ENCODE measurements at regions not wholly inside any gene's neighbourhood (a gene's known extent, or its start where the extent isn't known, plus 50 kb on each side); places are given as distances from the start of the nearest gene placed in this dataset.

DNA sequence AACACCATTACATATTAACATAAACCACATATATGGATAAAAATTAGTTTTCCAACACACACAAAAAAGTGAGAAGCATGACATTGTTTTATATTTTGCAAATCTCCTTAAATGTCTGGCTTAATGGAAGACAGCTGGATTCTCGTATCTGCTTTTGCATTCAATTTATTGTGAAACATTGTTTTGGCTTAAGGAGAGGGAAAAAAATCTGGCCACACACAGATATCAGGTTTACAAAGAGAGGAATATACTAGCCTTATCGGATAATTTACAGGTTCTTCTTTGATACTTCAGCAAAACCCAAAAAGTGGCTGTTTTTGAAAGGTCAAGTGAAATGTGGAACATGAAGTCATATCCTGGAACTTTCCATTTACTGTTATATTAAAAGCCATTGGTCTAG lies 523.5 kb upstream of the ARGLU1 start:
- H3K36me3 ChIP-seq (ENCODE audit: control insufficient read depth in 4 of 4, insufficient read depth in 4 of 4, low read length in 4 of 4), result no peaks in the 10 kb centered on the region
- peaks cover 0 to 20% (median 7%) of the 10 kb centered on the region in 5 donors for H3K4me1 ChIP-seq (ENCODE audit: control insufficient read depth in 5 of 5, insufficient read depth in 5 of 5, low read length in 5 of 5)
- H3K9ac ChIP-seq (ENCODE audit: insufficient read depth in 1 of 2, low read length in 2 of 2), result no peak overlapping the region
- no peaks in the 10 kb centered on the region for H3K27me3 ChIP-seq (ENCODE audit: control insufficient read depth in 3 of 3, insufficient read depth in 3 of 3, low read length in 2 of 3)
- peak in 2 of 3 donors; percentile 72 to 87 for DNase-seq
- no peak for ATAC-seq (ENCODE audit: insufficient read depth, low FRiP score)
- no peak overlapping the region for H3K27ac ChIP-seq (ENCODE audit: low read depth in 1 of 2, low read length in 1 of 2)
- WGBS, 2 donors, result 76 to 84% methylated on average over 2 of the region's 2 CpGs
- H3K4me3 ChIP-seq, result no peak overlapping the region
- H3K9me3 ChIP-seq (ENCODE audit: control insufficient read depth in 4 of 4, insufficient read depth in 3 of 4, low read length in 3 of 4), result peaks cover 0 to 2% (median 0%) of the 10 kb centered on the region in 4 donors
- TF ChIP-seq, protein P1, sequence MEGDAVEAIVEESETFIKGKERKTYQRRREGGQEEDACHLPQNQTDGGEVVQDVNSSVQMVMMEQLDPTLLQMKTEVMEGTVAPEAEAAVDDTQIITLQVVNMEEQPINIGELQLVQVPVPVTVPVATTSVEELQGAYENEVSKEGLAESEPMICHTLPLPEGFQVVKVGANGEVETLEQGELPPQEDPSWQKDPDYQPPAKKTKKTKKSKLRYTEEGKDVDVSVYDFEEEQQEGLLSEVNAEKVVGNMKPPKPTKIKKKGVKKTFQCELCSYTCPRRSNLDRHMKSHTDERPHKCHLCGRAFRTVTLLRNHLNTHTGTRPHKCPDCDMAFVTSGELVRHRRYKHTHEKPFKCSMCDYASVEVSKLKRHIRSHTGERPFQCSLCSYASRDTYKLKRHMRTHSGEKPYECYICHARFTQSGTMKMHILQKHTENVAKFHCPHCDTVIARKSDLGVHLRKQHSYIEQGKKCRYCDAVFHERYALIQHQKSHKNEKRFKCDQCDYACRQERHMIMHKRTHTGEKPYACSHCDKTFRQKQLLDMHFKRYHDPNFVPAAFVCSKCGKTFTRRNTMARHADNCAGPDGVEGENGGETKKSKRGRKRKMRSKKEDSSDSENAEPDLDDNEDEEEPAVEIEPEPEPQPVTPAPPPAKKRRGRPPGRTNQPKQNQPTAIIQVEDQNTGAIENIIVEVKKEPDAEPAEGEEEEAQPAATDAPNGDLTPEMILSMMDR (IDR thresholded peaks at IDR 0.05; ENCODE audit: control extremely low read depth, extremely low read depth), result no peak

DNA sequence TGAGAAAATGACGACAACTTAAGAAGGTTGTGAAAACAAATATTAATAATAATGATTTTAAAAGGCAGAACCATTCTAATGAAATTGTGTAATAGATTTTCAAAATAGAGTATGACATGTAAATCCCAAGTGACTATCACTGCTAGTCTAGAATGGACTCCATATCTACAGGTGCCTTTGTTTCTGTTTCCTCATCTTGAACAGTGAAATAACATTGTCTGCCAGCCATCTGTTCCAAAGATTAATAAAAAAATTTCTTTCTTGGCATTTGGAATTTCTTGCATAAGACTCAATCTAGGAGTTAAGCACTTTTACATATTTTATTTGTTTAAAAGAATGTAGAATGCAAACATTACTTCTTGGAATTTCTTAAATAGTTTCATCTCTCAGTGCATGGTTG lies 520.1 kb upstream of the ARGLU1 start:
- ATAC-seq (ENCODE audit: insufficient read depth, low FRiP score) (no peak), DNase-seq (peak in 2 of 3 donors; percentile 25 to 26)
- no peak overlapping the region for H3K9ac ChIP-seq (ENCODE audit: insufficient read depth in 1 of 2, low read length in 2 of 2)
- no peaks in the 10 kb centered on the region for H3K9me3 ChIP-seq (ENCODE audit: control insufficient read depth in 4 of 4, insufficient read depth in 3 of 4, low read length in 3 of 4)
- no peak overlapping the region for H3K27ac ChIP-seq (ENCODE audit: low read depth in 1 of 2, low read length in 1 of 2)
- TF ChIP-seq, protein P1 (IDR thresholded peaks at IDR 0.05; ENCODE audit: control extremely low read depth, extremely low read depth), result no peak
- no peak overlapping the region for H3K4me3 ChIP-seq
- H3K4me1 ChIP-seq (ENCODE audit: control insufficient read depth in 5 of 5, insufficient read depth in 5 of 5, low read length in 5 of 5), result peaks cover 0 to 20% (median 7%) of the 10 kb centered on the region in 5 donors
- no peaks in the 10 kb centered on the region for H3K36me3 ChIP-seq (ENCODE audit: control insufficient read depth in 4 of 4, insufficient read depth in 4 of 4, low read length in 4 of 4)
- H3K27me3 ChIP-seq (ENCODE audit: control insufficient read depth in 3 of 3, insufficient read depth in 3 of 3, low read length in 2 of 3), result no peaks in the 10 kb centered on the region
- 72 to 85% methylated on average over 1 of the region's 1 CpG for WGBS, 2 donors

DNA sequence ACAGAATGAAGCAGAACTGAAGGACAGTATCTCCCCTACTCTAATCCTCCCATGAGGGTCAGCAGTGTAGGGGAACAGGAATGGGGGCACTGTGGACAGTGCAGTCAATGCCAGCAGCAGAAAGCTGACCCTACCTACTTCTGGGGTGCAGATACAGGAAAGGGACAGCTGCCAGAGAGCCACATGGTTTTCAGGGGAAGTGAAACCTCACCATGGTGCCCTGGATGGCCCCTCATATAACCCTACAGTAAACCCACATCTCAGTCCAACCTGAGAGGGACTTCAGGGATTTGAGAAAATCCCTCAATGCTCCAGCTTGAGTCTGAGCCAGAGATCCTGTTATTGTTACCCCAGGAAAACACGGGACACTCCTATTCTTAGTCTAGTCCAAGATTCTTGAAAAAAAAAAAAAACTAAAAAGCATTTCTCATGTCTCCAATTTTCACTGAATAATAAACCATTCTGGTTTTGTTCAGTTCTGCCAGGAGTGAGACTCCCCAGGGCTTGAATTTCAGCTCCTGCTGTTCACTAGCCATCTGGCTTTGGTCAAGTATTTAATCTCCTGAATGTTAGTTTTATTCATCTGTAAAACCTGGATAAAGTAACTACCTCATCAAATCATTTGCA lies 511.6 kb upstream of the ARGLU1 start:
- WGBS, 2 donors, result 33 to 52% methylated on average over 1 of the region's 1 CpG
- ATAC-seq (ENCODE audit: insufficient read depth, low FRiP score) (no peak), DNase-seq (no peak)
- Histone ChIP-seq H3K4me1 (ENCODE audit: control insufficient read depth in 5 of 5, insufficient read depth in 5 of 5, low read length in 5 of 5) (no peaks in the 10 kb centered on the region), H3K9me3 (ENCODE audit: control insufficient read depth in 4 of 4, insufficient read depth in 3 of 4, low read length in 3 of 4) (peaks cover 0 to 10% (median 1%) of the 10 kb centered on the region in 4 donors), H3K9ac (ENCODE audit: insufficient read depth in 1 of 2, low read length in 2 of 2) (no peak overlapping the region), H3K27me3 (ENCODE audit: control insufficient read depth in 3 of 3, insufficient read depth in 3 of 3, low read length in 2 of 3) (no peaks in the 10 kb centered on the region), H3K4me3 (no peak overlapping the region), H3K27ac (ENCODE audit: low read depth in 1 of 2, low read length in 1 of 2) (no peak overlapping the region), H3K36me3 (ENCODE audit: control insufficient read depth in 4 of 4, insufficient read depth in 4 of 4, low read length in 4 of 4) (no peaks in the 10 kb centered on the region)
- TF ChIP-seq, protein P1 (IDR thresholded peaks at IDR 0.05; ENCODE audit: control extremely low read depth, extremely low read depth), result no peak

All from lung (tissue), 11 donors.